Activated CD8-positive, alpha-beta memory T cell treated with anti-CD3 and anti-CD28 coated beads for 1 hour (primary cell): ENCODE measurements at regions not wholly inside any gene's neighbourhood (a gene's known extent, or its start where the extent isn't known, plus 50 kb on each side); places are given as distances from the start of the nearest gene placed in this dataset.
"Not testable (repeated sequence)": the region's sequence is repeated elsewhere in the genome, so short reads cannot be mapped to it uniquely, and the experiment has no call there.

Experiments
- DNase-seq, 2 donors: peaks; one replicate each; pipeline ENCODE4 v3.0.0-alpha.2; 2020; ENCODE audit warnings: low read depth in 1 of 2; ENCODE audit errors: extremely low read depth in 1 of 2

- no peak for DNase-seq
These were observed 80.0 kb downstream of the SHOX2 start for GRCh38 chr3:158026236-158026635.

- DNase-seq: not testable (repeated sequence)
These were observed 86.3 kb downstream of the SHOX2 start for GRCh38 chr3:158019897-158020296.

GRCh38 chr3:158018462-158018861 lies 87.8 kb downstream of the SHOX2 start:
- DNase-seq: no peak

GRCh38 chr3:158012901-158013300 lies 93.3 kb downstream of the SHOX2 start:
- DNase-seq: no peak

- DNase-seq: no peak
These were observed 100.7 kb downstream of the SHOX2 start for GRCh38 chr3:158005391-158006100.

GRCh38 chr3:157999246-157999645 lies 107.0 kb downstream of the SHOX2 start:
- no peak for DNase-seq

- DNase-seq: no peak
These were observed 123.9 kb downstream of the SHOX2 start for GRCh38 chr3:157982359-157982758.

- DNase-seq: no peak
These were observed 124.4 kb downstream of the SHOX2 start for GRCh38 chr3:157981819-157982218.

- no peak for DNase-seq
These were observed 127.2 kb downstream of the SHOX2 start for GRCh38 chr3:157979022-157979421.

GRCh38 chr3:157961665-157962064 lies 144.6 kb downstream of the SHOX2 start:
- no peak for DNase-seq

- DNase-seq: no peak
These were observed 147.8 kb downstream of the SHOX2 start for GRCh38 chr3:157958457-157958856.

GRCh38 chr3:157956850-157957249 lies 149.4 kb downstream of the SHOX2 start:
- DNase-seq: no peak

GRCh38 chr3:157956176-157956575 lies 150.0 kb downstream of the SHOX2 start:
- DNase-seq: no peak

GRCh38 chr3:157953565-157953964 lies 152.7 kb downstream of the SHOX2 start:
- no peak for DNase-seq

GRCh38 chr3:157948605-157949383 lies 157.4 kb downstream of the SHOX2 start:
- DNase-seq: no peak

GRCh38 chr3:157939166-157939565 lies 167.1 kb downstream of the SHOX2 start:
- no peak for DNase-seq

- no peak for DNase-seq
These were observed 168.0 kb downstream of the SHOX2 start for GRCh38 chr3:157938154-157938779.

GRCh38 chr3:157931517-157931916 lies 174.7 kb downstream of the SHOX2 start:
- no peak for DNase-seq

- no peak for DNase-seq
These were observed 176.0 kb downstream of the SHOX2 start for GRCh38 chr3:157930000-157930780.

GRCh38 chr3:157926822-157927221 lies 179.4 kb downstream of the SHOX2 start:
- DNase-seq: no peak

GRCh38 chr3:157922614-157923013 lies 183.6 kb downstream of the SHOX2 start:
- no peak for DNase-seq
